ENCODE measurements at regions not wholly inside any gene's neighbourhood (a gene's known extent, or its start where the extent isn't known, plus 50 kb on each side); places are given as distances from the start of the nearest gene placed in this dataset.

DNA sequence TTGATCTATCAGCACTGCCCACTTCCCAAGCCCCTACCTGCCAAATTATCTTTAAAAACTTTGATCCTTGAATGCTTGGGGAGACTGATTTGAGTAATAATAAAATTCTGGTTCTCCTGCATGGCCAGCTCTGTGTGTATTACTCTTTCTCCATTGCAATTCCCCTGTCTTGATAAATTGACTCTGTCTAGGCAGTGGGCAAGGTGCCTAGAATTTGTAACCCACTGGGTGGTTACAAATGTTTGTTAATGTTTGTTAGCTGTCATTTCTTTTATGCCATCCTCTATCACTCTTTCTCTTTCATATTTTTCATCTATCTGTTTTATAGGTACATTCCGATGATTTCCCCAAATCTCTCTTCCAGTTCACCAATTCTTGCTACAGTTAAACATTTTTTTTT is 694.1 kb downstream of the TYW1 start:
- no peak overlapping the region for H3K27ac ChIP-seq (ENCODE audit: insufficient read depth, low read length)
- H2AFZ ChIP-seq (ENCODE audit: low read length) = no peak overlapping the region
- H3K4me2 ChIP-seq (ENCODE audit: extremely low read depth, insufficient read depth, low read length) = no peak overlapping the region
- no peaks in the 10 kb centered on the region for H3K79me2 ChIP-seq (ENCODE audit: control insufficient read depth, insufficient read depth, low read length)
- H3K4me3 ChIP-seq (replicated peaks in 1 of 4; ENCODE audit: control extremely low read depth in 1 of 4, insufficient read depth in 1 of 4, low read depth in 3 of 4, low read length in 4 of 4) = no peak overlapping the region
- no peaks in the 10 kb centered on the region for H3K27me3 ChIP-seq (ENCODE audit: control insufficient read depth, insufficient read depth, low read length)
- no peaks in the 10 kb centered on the region for H3K4me1 ChIP-seq (ENCODE audit: control insufficient read depth, extremely low read depth, insufficient read depth, low read length)
- TF ChIP-seq EZH2 (IDR thresholded peaks at IDR 0.05; ENCODE audit: low read length, missing control alignments) = no peak
- TF ChIP-seq, protein P1, sequence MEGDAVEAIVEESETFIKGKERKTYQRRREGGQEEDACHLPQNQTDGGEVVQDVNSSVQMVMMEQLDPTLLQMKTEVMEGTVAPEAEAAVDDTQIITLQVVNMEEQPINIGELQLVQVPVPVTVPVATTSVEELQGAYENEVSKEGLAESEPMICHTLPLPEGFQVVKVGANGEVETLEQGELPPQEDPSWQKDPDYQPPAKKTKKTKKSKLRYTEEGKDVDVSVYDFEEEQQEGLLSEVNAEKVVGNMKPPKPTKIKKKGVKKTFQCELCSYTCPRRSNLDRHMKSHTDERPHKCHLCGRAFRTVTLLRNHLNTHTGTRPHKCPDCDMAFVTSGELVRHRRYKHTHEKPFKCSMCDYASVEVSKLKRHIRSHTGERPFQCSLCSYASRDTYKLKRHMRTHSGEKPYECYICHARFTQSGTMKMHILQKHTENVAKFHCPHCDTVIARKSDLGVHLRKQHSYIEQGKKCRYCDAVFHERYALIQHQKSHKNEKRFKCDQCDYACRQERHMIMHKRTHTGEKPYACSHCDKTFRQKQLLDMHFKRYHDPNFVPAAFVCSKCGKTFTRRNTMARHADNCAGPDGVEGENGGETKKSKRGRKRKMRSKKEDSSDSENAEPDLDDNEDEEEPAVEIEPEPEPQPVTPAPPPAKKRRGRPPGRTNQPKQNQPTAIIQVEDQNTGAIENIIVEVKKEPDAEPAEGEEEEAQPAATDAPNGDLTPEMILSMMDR (conservative IDR thresholded peaks at IDR 0.05 in 1 of 2, IDR thresholded peaks at IDR 0.05 in 1 of 2; ENCODE audit: low read depth in 1 of 2, low read length in 2 of 2) = no peak
- no peaks in the 10 kb centered on the region for H4K20me1 ChIP-seq (ENCODE audit: control insufficient read depth, extremely low read depth, insufficient read depth, low read length)
- no peaks in the 10 kb centered on the region for H3K9me3 ChIP-seq (ENCODE audit: control insufficient read depth, insufficient read depth, low read depth, low read length)
- H3K9ac ChIP-seq (ENCODE audit: insufficient read depth, low read length) = no peak overlapping the region
- no peak for DNase-seq (ENCODE audit: low read depth in 2 of 2)
- no peaks in the 10 kb centered on the region for H3K36me3 ChIP-seq (ENCODE audit: control insufficient read depth, insufficient read depth, low read length)

DNA sequence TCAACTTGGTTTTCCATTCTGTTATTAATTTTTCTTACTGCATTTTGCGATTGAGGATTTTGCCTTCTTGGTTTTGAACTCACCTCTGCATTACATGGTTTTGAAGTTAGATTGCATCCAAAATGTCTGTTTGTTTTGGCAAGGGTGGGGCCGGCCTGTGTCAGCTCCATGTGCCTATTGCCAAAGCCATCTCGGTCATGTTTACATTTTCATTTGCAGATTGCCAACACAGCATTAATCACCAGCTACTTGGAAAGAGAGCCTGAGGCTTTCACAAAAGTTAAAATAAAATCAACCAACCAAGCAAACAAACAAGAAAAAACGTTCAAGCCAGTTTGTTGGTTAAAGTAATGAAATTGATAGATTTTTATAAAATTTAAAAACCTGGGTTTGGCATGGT is 695.8 kb downstream of the TYW1 start:
- Histone ChIP-seq H3K9ac (ENCODE audit: insufficient read depth, low read length) (no peak overlapping the region), H3K4me3 (replicated peaks in 1 of 4; ENCODE audit: control extremely low read depth in 1 of 4, insufficient read depth in 1 of 4, low read depth in 3 of 4, low read length in 4 of 4) (no peak overlapping the region), H3K27me3 (ENCODE audit: control insufficient read depth, insufficient read depth, low read length) (no peaks in the 10 kb centered on the region), H3K4me1 (ENCODE audit: control insufficient read depth, extremely low read depth, insufficient read depth, low read length) (no peaks in the 10 kb centered on the region), H3K36me3 (ENCODE audit: control insufficient read depth, insufficient read depth, low read length) (no peaks in the 10 kb centered on the region), H4K20me1 (ENCODE audit: control insufficient read depth, extremely low read depth, insufficient read depth, low read length) (no peaks in the 10 kb centered on the region), H2AFZ (ENCODE audit: low read length) (no peak overlapping the region), H3K27ac (ENCODE audit: insufficient read depth, low read length) (no peak overlapping the region), H3K4me2 (ENCODE audit: extremely low read depth, insufficient read depth, low read length) (no peak overlapping the region), H3K9me3 (ENCODE audit: control insufficient read depth, insufficient read depth, low read depth, low read length) (no peaks in the 10 kb centered on the region), H3K79me2 (ENCODE audit: control insufficient read depth, insufficient read depth, low read length) (no peaks in the 10 kb centered on the region)
- peak in 1 of 2 donors; percentile 25 for DNase-seq (ENCODE audit: low read depth in 2 of 2)
- TF ChIP-seq, protein P1 (conservative IDR thresholded peaks at IDR 0.05 in 1 of 2, IDR thresholded peaks at IDR 0.05 in 1 of 2; ENCODE audit: low read depth in 1 of 2, low read length in 2 of 2) = no peak
- no peak for TF ChIP-seq EZH2 (IDR thresholded peaks at IDR 0.05; ENCODE audit: low read length, missing control alignments)

GRCh38 chr7:67696124-67696523 is 699.5 kb downstream of the TYW1 start:
- H3K4me2 ChIP-seq (ENCODE audit: extremely low read depth, insufficient read depth, low read length) = no peak overlapping the region
- H3K36me3 ChIP-seq (ENCODE audit: control insufficient read depth, insufficient read depth, low read length) = no peaks in the 10 kb centered on the region
- H3K79me2 ChIP-seq (ENCODE audit: control insufficient read depth, insufficient read depth, low read length) = no peaks in the 10 kb centered on the region
- H3K4me1 ChIP-seq (ENCODE audit: control insufficient read depth, extremely low read depth, insufficient read depth, low read length) = no peaks in the 10 kb centered on the region
- H3K27ac ChIP-seq (ENCODE audit: insufficient read depth, low read length) = no peak overlapping the region
- TF ChIP-seq, protein P1 (conservative IDR thresholded peaks at IDR 0.05 in 1 of 2, IDR thresholded peaks at IDR 0.05 in 1 of 2; ENCODE audit: low read depth in 1 of 2, low read length in 2 of 2) = no peak
- TF ChIP-seq EZH2 (IDR thresholded peaks at IDR 0.05; ENCODE audit: low read length, missing control alignments) = no peak
- H4K20me1 ChIP-seq (ENCODE audit: control insufficient read depth, extremely low read depth, insufficient read depth, low read length) = no peaks in the 10 kb centered on the region
- no peak overlapping the region for H3K4me3 ChIP-seq (replicated peaks in 1 of 4; ENCODE audit: control extremely low read depth in 1 of 4, insufficient read depth in 1 of 4, low read depth in 3 of 4, low read length in 4 of 4)
- no peaks in the 10 kb centered on the region for H3K27me3 ChIP-seq (ENCODE audit: control insufficient read depth, insufficient read depth, low read length)
- no peaks in the 10 kb centered on the region for H3K9me3 ChIP-seq (ENCODE audit: control insufficient read depth, insufficient read depth, low read depth, low read length)
- no peak overlapping the region for H3K9ac ChIP-seq (ENCODE audit: insufficient read depth, low read length)
- no peak overlapping the region for H2AFZ ChIP-seq (ENCODE audit: low read length)
- DNase-seq (ENCODE audit: low read depth in 2 of 2) = no peak

Measured in fibroblast of lung (primary cell).